KMS-11 (cell line): ENCODE measurements at regions not wholly inside any gene's neighbourhood (a gene's known extent, or its start where the extent isn't known, plus 50 kb on each side); places are given as distances from the start of the nearest gene placed in this dataset.

Experiments
- H2AFZ ChIP-seq: fragments of 200-600 bp; sonication (generic); 2 replicates; pipeline ENCODE4 v1.6.1; 2016; ENCODE audit warnings: antibody characterized with exemption, mixed run types, low read depth
- H3K27ac ChIP-seq: fragments of 200-600 bp; sonication (generic); 2 replicates; pipeline ENCODE4 v1.6.1; 2016; ENCODE audit warnings: mild to moderate bottlenecking, mixed run types
- H3K27me3 ChIP-seq: fragments of 200-600 bp; sonication (generic); 2 replicates; pipeline ENCODE4 v1.6.1; 2017; ENCODE audit warnings: mild to moderate bottlenecking, low read depth, mixed run types, moderate library complexity; ENCODE audit not compliant: insufficient read depth
- H3K36me3 ChIP-seq: fragments of 200-600 bp; sonication (generic); 2 replicates; pipeline ENCODE4 v1.6.1; 2017; ENCODE audit warnings: mild to moderate bottlenecking, mixed run types; ENCODE audit not compliant: insufficient read depth
- H3K4me1 ChIP-seq: fragments of 200-600 bp; sonication (generic); 2 replicates; pipeline ENCODE4 v1.6.1; 2016; ENCODE audit warnings: mild to moderate bottlenecking, low read depth, mixed run types; ENCODE audit not compliant: poor library complexity, severe bottlenecking
- H3K4me2 ChIP-seq: fragments of 200-600 bp; sonication (generic); 2 replicates; pipeline ENCODE4 v1.7.0; 2016; ENCODE audit warnings: mild to moderate bottlenecking, mixed run types
- H3K4me3 ChIP-seq: fragments of 200-600 bp; sonication (generic); IDR thresholded peaks from 2 replicates; pipeline ENCODE4 v1.6.1; 2017; ENCODE audit warnings: low read depth, low read length, mixed read lengths; ENCODE audit not compliant: insufficient read depth
- H3K79me2 ChIP-seq: fragments of 200-600 bp; sonication (generic); 2 replicates; pipeline ENCODE4 v1.6.1; 2016; ENCODE audit warnings: low read depth, mixed run types; ENCODE audit not compliant: insufficient read depth
- H3K9ac ChIP-seq: fragments of 200-600 bp; sonication (generic); 2 replicates; pipeline ENCODE4 v1.6.1; 2016; ENCODE audit warnings: mild to moderate bottlenecking, mixed run types
- H4K20me1 ChIP-seq: fragments of 200-600 bp; sonication (generic); 2 replicates; pipeline ENCODE4 v1.6.1; 2016; ENCODE audit warnings: mild to moderate bottlenecking, mixed run types; ENCODE audit not compliant: insufficient read depth
- TF ChIP-seq, protein P1 (sequence below): fragments of 200-600 bp; sonication (generic); conservative IDR thresholded peaks from 2 replicates; pipeline ENCODE4 v1.6.1; 2017; ENCODE audit warnings: low read depth, mild to moderate bottlenecking, antibody characterized with exemption, low read length, moderate library complexity, mixed read lengths

DNA sequence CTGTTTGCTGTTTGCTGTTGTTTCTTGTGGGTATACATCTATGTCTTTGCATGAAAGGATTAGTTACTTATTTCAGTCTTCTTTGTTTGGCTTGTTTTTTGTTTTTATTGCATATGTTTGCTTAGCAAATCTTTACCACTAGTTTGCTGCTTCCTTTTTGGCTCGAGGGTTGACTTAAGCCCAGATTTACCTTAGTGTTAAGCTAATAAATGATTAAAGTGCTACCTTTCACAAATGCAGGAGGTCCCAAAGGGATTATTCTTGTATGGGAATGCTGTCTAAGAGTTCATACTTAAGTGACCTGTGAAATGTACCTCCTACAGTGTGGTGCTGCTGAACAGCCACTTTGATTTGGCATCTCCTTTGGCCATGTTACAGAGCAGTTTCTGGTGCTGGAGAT, 273.5 kb upstream of the NPY start:
- Histone ChIP-seq H3K4me2 (no peak overlapping the region), H3K27ac (no peak overlapping the region), H3K9ac (no peak overlapping the region), H3K4me1 (no peaks in the 10 kb centered on the region), H3K36me3 (no peaks in the 10 kb centered on the region), H3K27me3 (no peaks in the 10 kb centered on the region), H4K20me1 (no peaks in the 10 kb centered on the region), H3K79me2 (no peaks in the 10 kb centered on the region), H2AFZ (no peak overlapping the region), H3K4me3 (no peak overlapping the region)
- TF ChIP-seq, protein P1, sequence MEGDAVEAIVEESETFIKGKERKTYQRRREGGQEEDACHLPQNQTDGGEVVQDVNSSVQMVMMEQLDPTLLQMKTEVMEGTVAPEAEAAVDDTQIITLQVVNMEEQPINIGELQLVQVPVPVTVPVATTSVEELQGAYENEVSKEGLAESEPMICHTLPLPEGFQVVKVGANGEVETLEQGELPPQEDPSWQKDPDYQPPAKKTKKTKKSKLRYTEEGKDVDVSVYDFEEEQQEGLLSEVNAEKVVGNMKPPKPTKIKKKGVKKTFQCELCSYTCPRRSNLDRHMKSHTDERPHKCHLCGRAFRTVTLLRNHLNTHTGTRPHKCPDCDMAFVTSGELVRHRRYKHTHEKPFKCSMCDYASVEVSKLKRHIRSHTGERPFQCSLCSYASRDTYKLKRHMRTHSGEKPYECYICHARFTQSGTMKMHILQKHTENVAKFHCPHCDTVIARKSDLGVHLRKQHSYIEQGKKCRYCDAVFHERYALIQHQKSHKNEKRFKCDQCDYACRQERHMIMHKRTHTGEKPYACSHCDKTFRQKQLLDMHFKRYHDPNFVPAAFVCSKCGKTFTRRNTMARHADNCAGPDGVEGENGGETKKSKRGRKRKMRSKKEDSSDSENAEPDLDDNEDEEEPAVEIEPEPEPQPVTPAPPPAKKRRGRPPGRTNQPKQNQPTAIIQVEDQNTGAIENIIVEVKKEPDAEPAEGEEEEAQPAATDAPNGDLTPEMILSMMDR, result no peak

DNA sequence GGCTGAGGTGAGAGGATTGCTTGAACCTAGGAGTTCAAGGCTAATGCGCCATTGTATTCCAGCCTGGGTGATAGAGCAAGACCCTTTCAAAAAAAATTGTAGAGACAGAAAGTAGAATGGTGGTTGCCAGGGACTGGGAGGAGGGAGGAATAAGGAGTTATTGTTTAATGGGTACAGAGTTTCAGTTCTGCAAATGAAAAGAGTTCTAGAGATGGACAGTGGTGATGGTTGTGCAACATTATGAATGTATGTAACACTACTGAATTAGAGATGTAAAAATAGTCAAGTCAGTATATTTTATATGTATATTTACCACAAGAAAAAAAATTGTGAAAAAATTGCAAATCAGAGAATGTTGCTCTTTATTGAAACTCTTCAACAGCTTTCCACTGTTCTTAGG, 266.5 kb upstream of the NPY start:
- H3K79me2 ChIP-seq, result no peaks in the 10 kb centered on the region
- H3K4me2 ChIP-seq, result no peak overlapping the region
- H2AFZ ChIP-seq, result no peak overlapping the region
- no peaks in the 10 kb centered on the region for H3K27me3 ChIP-seq
- H3K9ac ChIP-seq, result no peak overlapping the region
- H3K4me3 ChIP-seq, result no peak overlapping the region
- H3K4me1 ChIP-seq, result no peaks in the 10 kb centered on the region
- TF ChIP-seq, protein P1, result no peak
- H3K27ac ChIP-seq, result no peak overlapping the region
- H3K36me3 ChIP-seq, result no peaks in the 10 kb centered on the region
- no peaks in the 10 kb centered on the region for H4K20me1 ChIP-seq

DNA sequence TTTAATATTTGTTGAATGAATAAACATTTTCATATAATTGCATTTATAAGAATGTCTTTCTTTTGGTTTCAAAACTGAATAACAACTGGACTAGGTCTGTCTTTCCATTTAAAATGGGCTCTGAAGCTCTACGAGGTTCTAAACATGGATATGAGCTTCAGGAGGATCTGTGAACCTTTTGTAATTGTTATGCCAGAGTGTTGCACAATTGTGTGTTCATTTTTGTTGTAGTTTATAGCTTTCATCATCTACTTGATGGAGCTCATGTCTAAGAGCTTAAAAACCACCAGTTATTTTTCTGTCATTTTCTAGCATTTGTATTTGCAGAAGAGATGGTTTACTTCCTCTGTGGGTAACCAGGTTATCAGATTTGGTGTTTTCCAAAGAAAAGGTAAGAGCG, 265.7 kb upstream of the NPY start:
- Histone ChIP-seq H2AFZ (no peak overlapping the region), H3K27me3 (no peaks in the 10 kb centered on the region), H3K9ac (no peak overlapping the region), H3K27ac (no peak overlapping the region), H3K4me2 (no peak overlapping the region), H3K36me3 (no peaks in the 10 kb centered on the region), H4K20me1 (no peaks in the 10 kb centered on the region), H3K4me1 (no peaks in the 10 kb centered on the region), H3K79me2 (no peaks in the 10 kb centered on the region), H3K4me3 (no peak overlapping the region)
- TF ChIP-seq, protein P1, result no peak

DNA sequence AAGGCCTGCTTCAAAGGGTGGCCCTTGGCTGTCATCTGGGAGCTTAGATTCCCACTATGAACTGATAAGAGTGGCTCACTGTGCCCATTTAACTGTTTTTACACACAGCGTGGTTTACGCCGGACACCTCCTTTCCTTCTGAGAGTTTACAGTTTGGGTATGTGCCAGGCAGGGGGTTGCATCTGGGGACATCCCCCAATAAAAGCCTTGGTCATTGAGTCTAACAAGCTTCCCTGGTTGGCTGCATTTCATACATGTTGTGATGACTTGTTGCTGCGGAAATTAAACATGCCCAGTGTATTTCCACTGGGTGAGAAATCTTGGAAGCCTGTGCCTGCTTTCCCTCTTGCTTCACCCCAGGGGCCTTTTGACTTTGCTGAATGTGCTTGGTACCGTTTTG, 264.1 kb upstream of the NPY start:
- H3K79me2 ChIP-seq, result no peaks in the 10 kb centered on the region
- no peaks in the 10 kb centered on the region for H3K4me1 ChIP-seq
- no peak overlapping the region for H3K27ac ChIP-seq
- TF ChIP-seq, protein P1, result no peak
- no peak overlapping the region for H3K4me2 ChIP-seq
- no peaks in the 10 kb centered on the region for H4K20me1 ChIP-seq
- H3K9ac ChIP-seq, result no peak overlapping the region
- no peaks in the 10 kb centered on the region for H3K36me3 ChIP-seq
- no peak overlapping the region for H3K4me3 ChIP-seq
- no peak overlapping the region for H2AFZ ChIP-seq
- H3K27me3 ChIP-seq, result no peaks in the 10 kb centered on the region
